B cell (primary cell): ENCODE measurements at regions not wholly inside any gene's neighbourhood (a gene's known extent, or its start where the extent isn't known, plus 50 kb on each side); places are given as distances from the start of the nearest gene placed in this dataset.

ENCODE experiments used
- ATAC-seq: fragments of 200-7000 bp; cut with Tn5 transposase; one replicate; pipeline ENCODE4 v1.10.0; 2021; ENCODE audit warnings: low read depth, mild to moderate bottlenecking, moderate number of reproducible peaks, moderate library complexity
- CTCF ChIA-PET: fragments of 350-600 bp; sonication (Branson Sonifier 250); formaldehyde crosslinking; loops from one replicate; lab custom pipeline; 2021; ENCODE audit warnings: antibody characterized with exemption, inconsistent platforms; lab: Charles Lee
- POLR2A ChIA-PET: fragments of 350-600 bp; sonication (Branson Sonifier 250); formaldehyde crosslinking; loops from one replicate; lab custom pipeline; 2021; ENCODE audit warnings: antibody characterized with exemption; lab: Charles Lee
- DNase-seq: peaks from one replicate; pipeline ENCODE4 v3.0.0; 2013
- H2AFZ ChIP-seq: 2 replicates; pipeline ENCODE4 v1.6.1; 2012; ENCODE audit warnings: mild to moderate bottlenecking, low read depth, low read length; ENCODE audit not compliant: insufficient read depth, poor library complexity, severe bottlenecking
- H3K27ac ChIP-seq, 2 donors: 1 replicate in 1 of 2; 2 replicates in 1 of 2; pipeline ENCODE4 v1.5.1; 2012 to 2013; ENCODE audit warnings: low read length in 2 of 2, mild to moderate bottlenecking in 2 of 2, moderate library complexity in 1 of 2
- H3K27me3 ChIP-seq, 4 experiments: fragments of 200-600 bp in 1 of 4; sonication (generic) in 1 of 4; replicated peaks in 1 of 4; 1 replicate in 2 of 4; 2 replicates in 2 of 4; pipeline versions ENCODE4 v1.6.1 to v1.7.0; 2013 to 2016; ENCODE audit warnings: low read length in 3 of 4, mild to moderate bottlenecking in 2 of 4, mixed read lengths in 1 of 4, moderate library complexity in 1 of 4; ENCODE audit not compliant: insufficient read depth in 4 of 4, control insufficient read depth in 3 of 4; ENCODE audit errors: control extremely low read depth in 1 of 4
- H3K36me3 ChIP-seq, 2 experiments: replicated peaks in 1 of 2; 1 replicate in 1 of 2; 2 replicates in 1 of 2; pipeline versions ENCODE4 v1.6.1 to v1.7.1; 2013; ENCODE audit warnings: low read length in 1 of 2; ENCODE audit not compliant: insufficient read depth in 2 of 2, control insufficient read depth in 1 of 2; ENCODE audit errors: control extremely low read depth in 1 of 2, extremely low read depth in 1 of 2
- H3K4me1 ChIP-seq, 2 donors: fragments of 200-600 bp in 1 of 2; sonication (generic) in 1 of 2; 1 replicate in 1 of 2; 2 replicates in 1 of 2; pipeline versions ENCODE4 v1.5.1 to v1.6.1; 2013 to 2017; ENCODE audit warnings: low read length in 2 of 2; ENCODE audit not compliant: control insufficient read depth in 2 of 2, insufficient read depth in 2 of 2
- H3K4me2 ChIP-seq: replicated peaks from 2 replicates; pipeline ENCODE3; 2012; ENCODE audit warnings: mild to moderate bottlenecking, low read depth, low read length; ENCODE audit not compliant: poor library complexity, severe bottlenecking
- H3K4me3 ChIP-seq, 5 experiments: fragments of 200-600 bp in 1 of 5; sonication (generic) in 1 of 5; 1 replicate in 3 of 5; 2 replicates in 2 of 5; pipeline versions ENCODE4 v1.5.1 to v1.7.0; 2011 to 2016; ENCODE audit warnings: low read length in 4 of 5, mild to moderate bottlenecking in 4 of 5, low read depth in 2 of 5, control low read depth in 1 of 5, moderate library complexity in 1 of 5; ENCODE audit not compliant: insufficient read depth in 1 of 5; ENCODE audit errors: control extremely low read depth in 1 of 5, extremely low read depth in 1 of 5
- H3K79me2 ChIP-seq: fragments of 200-600 bp; sonication (generic); one replicate; pipeline ENCODE4 v1.6.0; 2016; ENCODE audit warnings: low read length; ENCODE audit not compliant: control insufficient read depth, insufficient read depth
- H3K9ac ChIP-seq: fragments of 200-600 bp; sonication (generic); 2 replicates; pipeline ENCODE4 v1.6.1; 2017; ENCODE audit warnings: mild to moderate bottlenecking, low read length, moderate library complexity
- H3K9me3 ChIP-seq, 3 donors: one replicate each; pipeline versions ENCODE4 v1.6.1 to v1.7.1; 2013; ENCODE audit warnings: low read length in 2 of 3; ENCODE audit not compliant: control insufficient read depth in 2 of 3, insufficient read depth in 1 of 3; ENCODE audit errors: control extremely low read depth in 1 of 3
- H4K20me1 ChIP-seq: 2 replicates; pipeline ENCODE4 v1.6.0; 2012; ENCODE audit warnings: mild to moderate bottlenecking, low read length; ENCODE audit not compliant: insufficient read depth, control insufficient read depth, poor library complexity, severe bottlenecking
- H3K27ac Mint-ChIP-seq: one replicate; pipeline ENCODE4 v1.8.0; 2021; ENCODE audit warnings: mixed read lengths
- H3K27me3 Mint-ChIP-seq: one replicate; pipeline ENCODE4 v1.8.0; 2021; ENCODE audit warnings: mixed read lengths
- H3K4me1 Mint-ChIP-seq: one replicate; pipeline ENCODE4 v1.8.0; 2021; ENCODE audit warnings: mixed read lengths
- H3K4me3 Mint-ChIP-seq: one replicate; pipeline ENCODE4 v1.8.0; 2021; ENCODE audit warnings: mixed read lengths
- H3K9me3 Mint-ChIP-seq: one replicate; pipeline ENCODE4 v1.8.0; 2022; ENCODE audit warnings: mixed read lengths; ENCODE audit not compliant: insufficient read depth
- CTCF ChIP-seq: fragments of 200-600 bp; IDR thresholded peaks from one replicate; pipeline ENCODE4 v1.8.0; 2022; ENCODE audit warnings: antibody characterized with exemption, mild to moderate bottlenecking
- EZH2 ChIP-seq: IDR thresholded peaks from 2 replicates; pipeline ENCODE4 v1.6.1; 2012; ENCODE audit warnings: borderline replicate concordance, low read depth, mild to moderate bottlenecking, moderate library complexity, low read length; ENCODE audit not compliant: insufficient read depth, poor library complexity, severe bottlenecking
- WGBS: methylation state at CpG from one replicate; pipeline ENCODE4 v1.1.5; 2013; ENCODE audit warnings: missing lambda C conversion rate; ENCODE audit not compliant: insufficient coverage; 5-methylcytosine and 5-hydroxymethylcytosine counted together
- intact Hi-C: fragments of 100-400 bp; cut with micrococcal nuclease; formaldehyde crosslinking; loops from one replicate; pipeline ENCODE4 v1.10.0; 2022

GRCh38 chr16:82421851-82422250 is 204.9 kb upstream of the CDH13 start:
- no peak overlapping the region for H3K4me2 ChIP-seq
- no peak overlapping the region for H3K27ac ChIP-seq
- H4K20me1 ChIP-seq: no peaks in the 10 kb centered on the region
- peaks cover 0 to 3% (median 0%) of the 10 kb centered on the region in 3 donors for H3K9me3 ChIP-seq
- Mint-ChIP-seq H3K4me3 (no peak overlapping the region), H3K27me3 (peaks cover 16% of the 10 kb centered on the region), H3K9me3 (no peaks in the 10 kb centered on the region), H3K4me1 (no peaks in the 10 kb centered on the region), H3K27ac (no peak overlapping the region)
- no peak overlapping the region for H2AFZ ChIP-seq
- intact Hi-C loops: no loop called here
- H3K27me3 ChIP-seq: peaks cover 0 to 2% (median 0%) of the 10 kb centered on the region in 4 experiments
- ChIA-PET POLR2A (no interaction called here), CTCF (no interaction called here)
- H3K36me3 ChIP-seq: no peaks in the 10 kb centered on the region
- no peaks in the 10 kb centered on the region for H3K4me1 ChIP-seq
- no peak for TF ChIP-seq CTCF
- no peak for TF ChIP-seq EZH2
- ATAC-seq (no peak), DNase-seq (no peak)
- H3K9ac ChIP-seq: no peak overlapping the region
- H3K4me3 ChIP-seq: no peak overlapping the region
- 29% methylated on average over 1 of the region's 1 CpG for WGBS
- H3K79me2 ChIP-seq: no peaks in the 10 kb centered on the region

GRCh38 chr16:82419332-82419731 is 207.4 kb upstream of the CDH13 start:
- no peak overlapping the region for H3K27ac Mint-ChIP-seq
- TF ChIP-seq EZH2 (no peak), CTCF (no peak)
- no peak overlapping the region for H3K4me2 ChIP-seq
- peaks cover 0 to 3% (median 0%) of the 10 kb centered on the region in 3 donors for H3K9me3 ChIP-seq
- ATAC-seq: no peak
- ChIA-PET CTCF (no interaction called here), POLR2A (no interaction called here)
- no peak overlapping the region for H3K4me3 ChIP-seq
- H3K4me1 ChIP-seq: no peaks in the 10 kb centered on the region
- H3K9ac ChIP-seq: no peak overlapping the region
- 66% methylated on average over 2 of the region's 5 CpGs for WGBS
- no peak overlapping the region for H3K4me3 Mint-ChIP-seq
- H2AFZ ChIP-seq: no peak overlapping the region
- no peaks in the 10 kb centered on the region for H3K36me3 ChIP-seq
- no peaks in the 10 kb centered on the region for H3K79me2 ChIP-seq
- H3K27me3 ChIP-seq: peaks cover 0 to 2% (median 0%) of the 10 kb centered on the region in 4 experiments
- H3K27me3 Mint-ChIP-seq: peaks cover 8% of the 10 kb centered on the region
- no peaks in the 10 kb centered on the region for H4K20me1 ChIP-seq
- intact Hi-C loops: no loop called here
- H3K9me3 Mint-ChIP-seq: no peaks in the 10 kb centered on the region
- no peaks in the 10 kb centered on the region for H3K4me1 Mint-ChIP-seq
- no peak for DNase-seq
- H3K27ac ChIP-seq: no peak overlapping the region
